HG02981 (cell line): ENCODE measurements at regions not wholly inside any gene's neighbourhood (a gene's known extent, or its start where the extent isn't known, plus 50 kb on each side); places are given as distances from the start of the nearest gene placed in this dataset.
"Not testable (repeated sequence)": the region's sequence is repeated elsewhere in the genome, so short reads cannot be mapped to it uniquely, and the experiment has no call there.

ENCODE experiments used
- ATAC-seq: cut with Tn5 transposase; IDR thresholded peaks from one replicate; pipeline ENCODE4 v1.9.1; 2021; ENCODE audit warnings: mild to moderate bottlenecking, moderate library complexity; ENCODE audit not compliant: unreplicated experiment

GRCh38 chr2:131824986-131825385, 297.3 kb downstream of the CCDC74A start:
- not testable (repeated sequence) for ATAC-seq

- ATAC-seq = no peak
Measured at GRCh38 chr2:131827481-131828163, 299.9 kb downstream of the CCDC74A start.

- ATAC-seq = no peak
Measured at GRCh38 chr2:131828164-131828561, 300.5 kb downstream of the CCDC74A start.

- not testable (repeated sequence) for ATAC-seq
Measured at GRCh38 chr2:131828633-131829455, 301.2 kb downstream of the CCDC74A start.

GRCh38 chr2:131829456-131830241, 302.0 kb downstream of the CCDC74A start:
- ATAC-seq = not testable (repeated sequence)

GRCh38 chr2:131830242-131830945, 302.7 kb downstream of the CCDC74A start:
- ATAC-seq = not testable (repeated sequence)

- ATAC-seq = not testable (repeated sequence)
Measured at GRCh38 chr2:131830946-131831310, 303.2 kb downstream of the CCDC74A start.

- ATAC-seq = not testable (repeated sequence)
Measured at GRCh38 chr2:131831450-131832208, 303.9 kb downstream of the CCDC74A start.

GRCh38 chr2:131832209-131832780, 304.6 kb downstream of the CCDC74A start:
- not testable (repeated sequence) for ATAC-seq

- ATAC-seq = not testable (repeated sequence)
Measured at GRCh38 chr2:131832917-131833316, 305.2 kb downstream of the CCDC74A start.

GRCh38 chr2:131833367-131834202, 305.9 kb downstream of the CCDC74A start:
- ATAC-seq = not testable (repeated sequence)

- ATAC-seq = not testable (repeated sequence)
Measured at GRCh38 chr2:131834203-131835020, 306.7 kb downstream of the CCDC74A start.

- ATAC-seq = not testable (repeated sequence)
Measured at GRCh38 chr2:131835022-131835421, 307.3 kb downstream of the CCDC74A start.

GRCh38 chr2:131835621-131836091, 308.0 kb downstream of the CCDC74A start:
- ATAC-seq = no peak

GRCh38 chr2:131836116-131836515, 308.4 kb downstream of the CCDC74A start:
- ATAC-seq = not testable (repeated sequence)

GRCh38 chr2:131844044-131844443, 316.4 kb downstream of the CCDC74A start:
- not testable (repeated sequence) for ATAC-seq

- not testable (repeated sequence) for ATAC-seq
Measured at GRCh38 chr2:131856202-131856601, 305.6 kb downstream of the ANKRD30BL start.

GRCh38 chr2:131858197-131858596, 303.6 kb downstream of the ANKRD30BL start:
- not testable (repeated sequence) for ATAC-seq
